WTC11 (cell line): ENCODE measurements at regions not wholly inside any gene's neighbourhood (a gene's known extent, or its start where the extent isn't known, plus 50 kb on each side); places are given as distances from the start of the nearest gene placed in this dataset.

Experiments used
- ATAC-seq: fragments of 200-7000 bp; cut with Tn5 transposase; 2 replicates; pipeline ENCODE4 v1.10.0; 2021; ENCODE audit warnings: mild to moderate bottlenecking, moderate library complexity
- CTCF ChIA-PET: fragments of 300-600 bp; sonication (Branson Sonifier 250); formaldehyde crosslinking; loops from one replicate; lab custom pipeline; 2021; ENCODE audit warnings: antibody characterized with exemption; lab: Charles Lee
- POLR2A ChIA-PET: fragments of 350-600 bp; sonication (Branson Sonifier 250); formaldehyde crosslinking; loops from one replicate; lab custom pipeline; 2021; ENCODE audit warnings: antibody characterized with exemption; lab: Charles Lee
- DNase-seq: peaks from one replicate; pipeline ENCODE4 v3.0.0; 2021; ENCODE audit warnings: low spot score
- H3K27ac Mint-ChIP-seq: 2 replicates; pipeline ENCODE4 v1.8.0; 2021; ENCODE audit warnings: mixed read lengths
- H3K27me3 Mint-ChIP-seq: 2 replicates; pipeline ENCODE4 v1.8.0; 2021; ENCODE audit warnings: low read depth, mild to moderate bottlenecking, moderate library complexity, mixed read lengths
- H3K36me3 Mint-ChIP-seq: 2 replicates; pipeline ENCODE4 v1.8.0; 2021; ENCODE audit warnings: mixed read lengths
- H3K4me1 Mint-ChIP-seq: 2 replicates; pipeline ENCODE4 v1.8.0; 2022; ENCODE audit warnings: mixed read lengths
- H3K4me3 Mint-ChIP-seq: 2 replicates; pipeline ENCODE4 v1.8.0; 2021; ENCODE audit warnings: mild to moderate bottlenecking, moderate library complexity, mixed read lengths
- H3K9me3 Mint-ChIP-seq: 2 replicates; pipeline ENCODE4 v1.8.0; 2021; ENCODE audit warnings: mixed read lengths
- CBFB ChIP-seq: sonication (generic); formaldehyde crosslinking; IDR thresholded peaks from 2 replicates; pipeline ENCODE4 v1.8.1; 2022; ENCODE audit warnings: mild to moderate bottlenecking, low read depth, missing genetic modification reagents
- CDX4 ChIP-seq: fragments of 250-450 bp; sonication (Bioruptor Pico); IDR thresholded peaks from 2 replicates; pipeline ENCODE4 v1.9.0; 2021; ENCODE audit warnings: moderate library complexity, mild to moderate bottlenecking, inconsistent platforms, borderline replicate concordance
- ETV6 ChIP-seq: sonication (generic); formaldehyde crosslinking; IDR thresholded peaks from 2 replicates; pipeline ENCODE4 v1.8.1; 2022; ENCODE audit warnings: mild to moderate bottlenecking, missing genetic modification reagents
- FOXJ3 ChIP-seq: sonication (generic); formaldehyde crosslinking; IDR thresholded peaks from 2 replicates; pipeline ENCODE4 v1.9.0; 2021; ENCODE audit warnings: missing genetic modification reagents, mild to moderate bottlenecking, borderline replicate concordance
- IRF2 ChIP-seq: sonication (generic); formaldehyde crosslinking; IDR thresholded peaks from 2 replicates; pipeline ENCODE4 v1.8.0; 2022; ENCODE audit warnings: low read depth, missing genetic modification reagents, borderline replicate concordance
- JUN ChIP-seq: sonication (generic); formaldehyde crosslinking; IDR thresholded peaks from 2 replicates; pipeline ENCODE4 v1.8.0; 2023; ENCODE audit warnings: mild to moderate bottlenecking, missing genetic modification reagents
- NFE2L1 ChIP-seq: sonication (generic); formaldehyde crosslinking; IDR thresholded peaks from 2 replicates; pipeline ENCODE4 v1.8.1; 2023; ENCODE audit warnings: missing genetic modification reagents
- OVOL2 ChIP-seq: fragments of 250-450 bp; sonication (Bioruptor Pico); IDR thresholded peaks from 2 replicates; pipeline ENCODE4 v1.9.0; 2021; ENCODE audit warnings: mild to moderate bottlenecking, borderline replicate concordance
- TCF7 ChIP-seq: sonication (generic); formaldehyde crosslinking; IDR thresholded peaks from 2 replicates; pipeline ENCODE4 v1.8.0; 2022; ENCODE audit warnings: mild to moderate bottlenecking, low read depth, missing genetic modification reagents, moderate library complexity
- TEAD4 ChIP-seq: sonication (generic); formaldehyde crosslinking; IDR thresholded peaks from 2 replicates; pipeline ENCODE4 v1.8.0; 2022; ENCODE audit warnings: mild to moderate bottlenecking, missing genetic modification reagents
- ZNF317 ChIP-seq: sonication (generic); formaldehyde crosslinking; IDR thresholded peaks from 2 replicates; pipeline ENCODE4 v1.8.1; 2023; ENCODE audit warnings: low read depth, mild to moderate bottlenecking, moderate library complexity, missing genetic modification reagents, borderline replicate concordance
- ZNF396 ChIP-seq: fragments of 250-450 bp; sonication (Bioruptor Pico); IDR thresholded peaks from 2 replicates; pipeline ENCODE4 v1.8.0; 2021; ENCODE audit warnings: mild to moderate bottlenecking, moderate library complexity, borderline replicate concordance
- ZNF423 ChIP-seq: fragments of 250-450 bp; sonication (Bioruptor Pico); IDR thresholded peaks from 2 replicates; pipeline ENCODE4 v2.1.2; 2022; ENCODE audit warnings: mild to moderate bottlenecking, moderate library complexity
- ZNF425 ChIP-seq: fragments of 250-450 bp; sonication (Bioruptor Pico); conservative IDR thresholded peaks from 2 replicates; pipeline ENCODE4 v1.9.0; 2021; ENCODE audit warnings: mild to moderate bottlenecking
- ZNF671 ChIP-seq: fragments of 250-450 bp; sonication (Bioruptor Pico); IDR thresholded peaks from 2 replicates; pipeline ENCODE4 v1.8.0; 2021; ENCODE audit warnings: mild to moderate bottlenecking
- TF ChIP-seq, protein P1 (sequence below): fragments of 250-450 bp; sonication (Bioruptor Pico); IDR thresholded peaks from 2 replicates; pipeline ENCODE4 v1.9.0; 2021; ENCODE audit warnings: mild to moderate bottlenecking
- TF ChIP-seq, protein P2 (sequence below): sonication (generic); formaldehyde crosslinking; IDR thresholded peaks from 2 replicates; pipeline ENCODE4 v1.8.1; 2022; ENCODE audit warnings: missing genetic modification reagents, borderline replicate concordance
- TF ChIP-seq, protein P3 (sequence below): sonication (generic); formaldehyde crosslinking; conservative IDR thresholded peaks from 2 replicates; pipeline ENCODE4 v1.8.1; 2022; ENCODE audit warnings: mild to moderate bottlenecking, missing genetic modification reagents
- TF ChIP-seq, protein P4 (sequence below): sonication (generic); formaldehyde crosslinking; IDR thresholded peaks from 2 replicates; pipeline ENCODE4 v1.8.1; 2023; ENCODE audit warnings: mild to moderate bottlenecking, missing genetic modification reagents
- TF ChIP-seq, protein P5 (sequence below): sonication (generic); formaldehyde crosslinking; IDR thresholded peaks from 2 replicates; pipeline ENCODE4 v1.8.1; 2022; ENCODE audit warnings: low read depth, missing genetic modification reagents, borderline replicate concordance

- no peaks in the 10 kb centered on the region for H3K4me1 Mint-ChIP-seq
- TF ChIP-seq ZNF423 (CRISPR knock-in tag) (no peak), ZNF671 (CRISPR knock-in tag) (no peak), CBFB (CRISPR knock-in tag) (no peak), CDX4 (CRISPR knock-in tag) (no peak), JUN (no peak), OVOL2 (CRISPR knock-in tag) (no peak), TCF7 (no peak), ZNF396 (CRISPR knock-in tag) (no peak), TEAD4 (CRISPR knock-in tag) (no peak), NFE2L1 (CRISPR knock-in tag) (no peak), ETV6 (CRISPR knock-in tag) (no peak)
- TF ChIP-seq, protein P1, sequence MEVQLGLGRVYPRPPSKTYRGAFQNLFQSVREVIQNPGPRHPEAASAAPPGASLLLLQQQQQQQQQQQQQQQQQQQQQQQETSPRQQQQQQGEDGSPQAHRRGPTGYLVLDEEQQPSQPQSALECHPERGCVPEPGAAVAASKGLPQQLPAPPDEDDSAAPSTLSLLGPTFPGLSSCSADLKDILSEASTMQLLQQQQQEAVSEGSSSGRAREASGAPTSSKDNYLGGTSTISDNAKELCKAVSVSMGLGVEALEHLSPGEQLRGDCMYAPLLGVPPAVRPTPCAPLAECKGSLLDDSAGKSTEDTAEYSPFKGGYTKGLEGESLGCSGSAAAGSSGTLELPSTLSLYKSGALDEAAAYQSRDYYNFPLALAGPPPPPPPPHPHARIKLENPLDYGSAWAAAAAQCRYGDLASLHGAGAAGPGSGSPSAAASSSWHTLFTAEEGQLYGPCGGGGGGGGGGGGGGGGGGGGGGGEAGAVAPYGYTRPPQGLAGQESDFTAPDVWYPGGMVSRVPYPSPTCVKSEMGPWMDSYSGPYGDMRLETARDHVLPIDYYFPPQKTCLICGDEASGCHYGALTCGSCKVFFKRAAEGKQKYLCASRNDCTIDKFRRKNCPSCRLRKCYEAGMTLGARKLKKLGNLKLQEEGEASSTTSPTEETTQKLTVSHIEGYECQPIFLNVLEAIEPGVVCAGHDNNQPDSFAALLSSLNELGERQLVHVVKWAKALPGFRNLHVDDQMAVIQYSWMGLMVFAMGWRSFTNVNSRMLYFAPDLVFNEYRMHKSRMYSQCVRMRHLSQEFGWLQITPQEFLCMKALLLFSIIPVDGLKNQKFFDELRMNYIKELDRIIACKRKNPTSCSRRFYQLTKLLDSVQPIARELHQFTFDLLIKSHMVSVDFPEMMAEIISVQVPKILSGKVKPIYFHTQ (CRISPR knock-in tag), result no peak
- TF ChIP-seq, protein P2, sequence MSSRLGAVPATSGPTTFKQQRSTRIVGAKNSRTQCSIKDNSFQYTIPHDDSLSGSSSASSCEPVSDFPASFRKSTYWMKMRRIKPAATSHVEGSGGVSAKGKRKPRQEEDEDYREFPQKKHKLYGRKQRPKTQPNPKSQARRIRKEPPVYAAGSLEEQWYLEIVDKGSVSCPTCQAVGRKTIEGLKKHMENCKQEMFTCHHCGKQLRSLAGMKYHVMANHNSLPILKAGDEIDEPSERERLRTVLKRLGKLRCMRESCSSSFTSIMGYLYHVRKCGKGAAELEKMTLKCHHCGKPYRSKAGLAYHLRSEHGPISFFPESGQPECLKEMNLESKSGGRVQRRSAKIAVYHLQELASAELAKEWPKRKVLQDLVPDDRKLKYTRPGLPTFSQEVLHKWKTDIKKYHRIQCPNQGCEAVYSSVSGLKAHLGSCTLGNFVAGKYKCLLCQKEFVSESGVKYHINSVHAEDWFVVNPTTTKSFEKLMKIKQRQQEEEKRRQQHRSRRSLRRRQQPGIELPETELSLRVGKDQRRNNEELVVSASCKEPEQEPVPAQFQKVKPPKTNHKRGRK (CRISPR knock-in tag), result no peak
- TF ChIP-seq, protein P3, sequence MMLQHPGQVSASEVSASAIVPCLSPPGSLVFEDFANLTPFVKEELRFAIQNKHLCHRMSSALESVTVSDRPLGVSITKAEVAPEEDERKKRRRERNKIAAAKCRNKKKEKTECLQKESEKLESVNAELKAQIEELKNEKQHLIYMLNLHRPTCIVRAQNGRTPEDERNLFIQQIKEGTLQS (CRISPR knock-in tag), result no peak
- TF ChIP-seq, all 79 proteins: peak for 0
- DNase-seq (no peak), ATAC-seq (no peak)
- POLR2A ChIA-PET, result no interaction called here
- no peak overlapping the region for H3K27ac Mint-ChIP-seq
- peaks cover 10% of the 10 kb centered on the region for H3K27me3 Mint-ChIP-seq
- H3K4me3 Mint-ChIP-seq, result no peak overlapping the region
- CTCF ChIA-PET, result no interaction called here
- H3K9me3 Mint-ChIP-seq, result peaks cover 37% of the 10 kb centered on the region
- peaks cover 28% of the 10 kb centered on the region for H3K36me3 Mint-ChIP-seq
These were observed 65.5 kb downstream of the ING1 start for GRCh38 chr13:110779022-110779421.

GRCh38 chr13:110780422-110780821, 66.9 kb downstream of the ING1 start:
- DNase-seq, result no peak
- Mint-ChIP-seq H3K9me3 (peaks cover 51% of the 10 kb centered on the region), H3K4me3 (no peak overlapping the region), H3K36me3 (peaks cover 31% of the 10 kb centered on the region)
- CTCF ChIA-PET, result no interaction called here
- TF ChIP-seq ZNF425 (no peak), ETV6 (CRISPR knock-in tag) (no peak), IRF2 (CRISPR knock-in tag) (no peak), ZNF396 (CRISPR knock-in tag) (no peak), FOXJ3 (no peak), ZNF317 (CRISPR knock-in tag) (no peak)
- TF ChIP-seq, protein P4, sequence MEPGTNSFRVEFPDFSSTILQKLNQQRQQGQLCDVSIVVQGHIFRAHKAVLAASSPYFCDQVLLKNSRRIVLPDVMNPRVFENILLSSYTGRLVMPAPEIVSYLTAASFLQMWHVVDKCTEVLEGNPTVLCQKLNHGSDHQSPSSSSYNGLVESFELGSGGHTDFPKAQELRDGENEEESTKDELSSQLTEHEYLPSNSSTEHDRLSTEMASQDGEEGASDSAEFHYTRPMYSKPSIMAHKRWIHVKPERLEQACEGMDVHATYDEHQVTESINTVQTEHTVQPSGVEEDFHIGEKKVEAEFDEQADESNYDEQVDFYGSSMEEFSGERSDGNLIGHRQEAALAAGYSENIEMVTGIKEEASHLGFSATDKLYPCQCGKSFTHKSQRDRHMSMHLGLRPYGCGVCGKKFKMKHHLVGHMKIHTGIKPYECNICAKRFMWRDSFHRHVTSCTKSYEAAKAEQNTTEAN (CRISPR knock-in tag), result no peak
- TF ChIP-seq, protein P1 (CRISPR knock-in tag), result no peak
- TF ChIP-seq, protein P5, sequence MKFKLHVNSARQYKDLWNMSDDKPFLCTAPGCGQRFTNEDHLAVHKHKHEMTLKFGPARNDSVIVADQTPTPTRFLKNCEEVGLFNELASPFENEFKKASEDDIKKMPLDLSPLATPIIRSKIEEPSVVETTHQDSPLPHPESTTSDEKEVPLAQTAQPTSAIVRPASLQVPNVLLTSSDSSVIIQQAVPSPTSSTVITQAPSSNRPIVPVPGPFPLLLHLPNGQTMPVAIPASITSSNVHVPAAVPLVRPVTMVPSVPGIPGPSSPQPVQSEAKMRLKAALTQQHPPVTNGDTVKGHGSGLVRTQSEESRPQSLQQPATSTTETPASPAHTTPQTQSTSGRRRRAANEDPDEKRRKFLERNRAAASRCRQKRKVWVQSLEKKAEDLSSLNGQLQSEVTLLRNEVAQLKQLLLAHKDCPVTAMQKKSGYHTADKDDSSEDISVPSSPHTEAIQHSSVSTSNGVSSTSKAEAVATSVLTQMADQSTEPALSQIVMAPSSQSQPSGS (CRISPR knock-in tag), result no peak
- TF ChIP-seq, all 79 proteins: peak for 0
- no peak for ATAC-seq
- Mint-ChIP-seq H3K4me1 (no peaks in the 10 kb centered on the region), H3K27ac (no peak overlapping the region), H3K27me3 (peaks cover 10% of the 10 kb centered on the region)
- POLR2A ChIA-PET, result no interaction called here
